WTC11 (cell line): ENCODE measurements at regions not wholly inside any gene's neighbourhood (a gene's known extent, or its start where the extent isn't known, plus 50 kb on each side); places are given as distances from the start of the nearest gene placed in this dataset.
A peak's percentile ranks its signal among the peaks of the same experiment; 100 is the strongest.
"Not testable (repeated sequence)": the region's sequence is repeated elsewhere in the genome, so short reads cannot be mapped to it uniquely, and the experiment has no call there.

Source experiments
- ATAC-seq: fragments of 200-7000 bp; cut with Tn5 transposase; 2 replicates; pipeline ENCODE4 v1.10.0; 2021; ENCODE audit warnings: mild to moderate bottlenecking, moderate library complexity
- CTCF ChIA-PET: fragments of 300-600 bp; sonication (Branson Sonifier 250); formaldehyde crosslinking; loops from one replicate; lab custom pipeline; 2021; ENCODE audit warnings: antibody characterized with exemption; lab: Charles Lee
- POLR2A ChIA-PET: fragments of 350-600 bp; sonication (Branson Sonifier 250); formaldehyde crosslinking; loops from one replicate; lab custom pipeline; 2021; ENCODE audit warnings: antibody characterized with exemption; lab: Charles Lee
- DNase-seq: peaks from one replicate; pipeline ENCODE4 v3.0.0; 2021; ENCODE audit warnings: low spot score
- H3K27ac Mint-ChIP-seq: 2 replicates; pipeline ENCODE4 v1.8.0; 2021; ENCODE audit warnings: mixed read lengths
- H3K27me3 Mint-ChIP-seq: 2 replicates; pipeline ENCODE4 v1.8.0; 2021; ENCODE audit warnings: low read depth, mild to moderate bottlenecking, moderate library complexity, mixed read lengths
- H3K36me3 Mint-ChIP-seq: 2 replicates; pipeline ENCODE4 v1.8.0; 2021; ENCODE audit warnings: mixed read lengths
- H3K4me1 Mint-ChIP-seq: 2 replicates; pipeline ENCODE4 v1.8.0; 2022; ENCODE audit warnings: mixed read lengths
- H3K4me3 Mint-ChIP-seq: 2 replicates; pipeline ENCODE4 v1.8.0; 2021; ENCODE audit warnings: mild to moderate bottlenecking, moderate library complexity, mixed read lengths
- H3K9me3 Mint-ChIP-seq: 2 replicates; pipeline ENCODE4 v1.8.0; 2021; ENCODE audit warnings: mixed read lengths
- HMGA2 ChIP-seq: fragments of 250-450 bp; sonication (Bioruptor Pico); IDR thresholded peaks from 2 replicates; pipeline ENCODE4 v1.4.0; 2021; ENCODE audit warnings: mild to moderate bottlenecking, moderate library complexity
- IRF2 ChIP-seq: sonication (generic); formaldehyde crosslinking; IDR thresholded peaks from 2 replicates; pipeline ENCODE4 v1.8.0; 2022; ENCODE audit warnings: low read depth, missing genetic modification reagents, borderline replicate concordance
- KAT7 ChIP-seq: sonication (generic); formaldehyde crosslinking; IDR thresholded peaks from 2 replicates; pipeline ENCODE4 v1.8.1; 2023; ENCODE audit warnings: missing genetic modification reagents, mild to moderate bottlenecking, borderline replicate concordance
- MAX ChIP-seq: sonication (generic); formaldehyde crosslinking; IDR thresholded peaks from 2 replicates; pipeline ENCODE4 v1.8.0; 2022; ENCODE audit warnings: mild to moderate bottlenecking, missing genetic modification reagents
- MLX ChIP-seq: sonication (generic); formaldehyde crosslinking; IDR thresholded peaks from 2 replicates; pipeline ENCODE4 v1.8.1; 2023; ENCODE audit warnings: mild to moderate bottlenecking, missing genetic modification reagents, moderate library complexity
- NFE2L1 ChIP-seq: sonication (generic); formaldehyde crosslinking; IDR thresholded peaks from 2 replicates; pipeline ENCODE4 v1.8.1; 2023; ENCODE audit warnings: missing genetic modification reagents
- NR2C2 ChIP-seq: sonication (generic); formaldehyde crosslinking; IDR thresholded peaks from 2 replicates; pipeline ENCODE4 v1.8.0; 2022; ENCODE audit warnings: mild to moderate bottlenecking, missing genetic modification reagents
- NR3C1 ChIP-seq: sonication (generic); formaldehyde crosslinking; conservative IDR thresholded peaks from 2 replicates; pipeline ENCODE4 v1.8.1; 2023; ENCODE audit warnings: low read depth, mild to moderate bottlenecking, missing genetic modification reagents
- PRRX2 ChIP-seq: fragments of 250-450 bp; sonication (Bioruptor Pico); IDR thresholded peaks from 2 replicates; pipeline ENCODE4 v1.8.0; 2021; ENCODE audit warnings: mild to moderate bottlenecking
- SMAD3 ChIP-seq: sonication (generic); formaldehyde crosslinking; IDR thresholded peaks from 2 replicates; pipeline ENCODE4 v1.8.0; 2022; ENCODE audit warnings: missing genetic modification reagents, mild to moderate bottlenecking, borderline replicate concordance
- STAT6 ChIP-seq: sonication (generic); formaldehyde crosslinking; conservative IDR thresholded peaks from 2 replicates; pipeline ENCODE4 v1.8.1; 2023; ENCODE audit warnings: mild to moderate bottlenecking, low read depth, missing genetic modification reagents, moderate library complexity
- ZNF138 ChIP-seq: sonication (generic); formaldehyde crosslinking; conservative IDR thresholded peaks from 2 replicates; pipeline ENCODE4 v1.8.1; 2022; ENCODE audit warnings: mild to moderate bottlenecking, moderate library complexity, missing genetic modification reagents
- ZNF416 ChIP-seq: fragments of 250-450 bp; sonication (Bioruptor Pico); IDR thresholded peaks from 2 replicates; pipeline ENCODE4 v1.9.0; 2021; ENCODE audit warnings: mild to moderate bottlenecking, inconsistent platforms
- ZNF423 ChIP-seq: fragments of 250-450 bp; sonication (Bioruptor Pico); IDR thresholded peaks from 2 replicates; pipeline ENCODE4 v2.1.2; 2022; ENCODE audit warnings: mild to moderate bottlenecking, moderate library complexity
- ZNF512 ChIP-seq: sonication (generic); formaldehyde crosslinking; IDR thresholded peaks from 2 replicates; pipeline ENCODE4 v1.8.1; 2022; ENCODE audit warnings: missing genetic modification reagents, borderline replicate concordance
- TF ChIP-seq, protein P1 (sequence below): sonication (generic); formaldehyde crosslinking; IDR thresholded peaks from 2 replicates; pipeline ENCODE4 v1.8.1; 2022; ENCODE audit warnings: mild to moderate bottlenecking, missing genetic modification reagents, moderate library complexity, borderline replicate concordance
- TF ChIP-seq, protein P2 (sequence below): fragments of 250-450 bp; sonication (Bioruptor Pico); IDR thresholded peaks from 2 replicates; pipeline ENCODE4 v1.9.0; 2021; ENCODE audit warnings: moderate library complexity, mild to moderate bottlenecking, inconsistent platforms, borderline replicate concordance
- TF ChIP-seq, protein P3 (sequence below): sonication (generic); formaldehyde crosslinking; IDR thresholded peaks from 2 replicates; pipeline ENCODE4 v1.8.0; 2022; ENCODE audit warnings: mild to moderate bottlenecking, missing genetic modification reagents

DNA sequence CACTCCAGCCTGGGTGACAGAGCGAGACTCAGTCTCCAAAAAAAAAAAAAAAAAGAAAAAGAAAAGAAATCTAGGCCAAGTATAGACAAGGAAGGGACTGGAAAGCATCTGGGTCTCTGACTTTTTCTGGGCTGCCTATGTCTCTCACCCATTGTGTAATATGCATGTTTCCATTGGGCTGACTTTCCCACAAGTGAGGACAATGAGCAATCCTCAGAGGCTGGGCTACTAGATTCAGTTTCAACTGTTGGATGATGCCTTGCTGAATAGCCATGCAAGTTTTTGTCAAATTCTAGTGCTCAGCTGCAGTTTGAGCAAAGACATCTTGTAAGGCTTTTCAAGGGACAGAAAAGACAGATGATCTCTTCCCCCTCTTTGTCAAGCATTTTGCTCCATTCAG is 82.1 kb downstream of the PHAX start:
- no peak for ATAC-seq
- CTCF ChIA-PET = interaction anchor here (0.6 kb wide), 1 partner anchor 565 kb away, joined by 4 read pairs; no protein-coding TSS in a partner anchor
- H3K36me3 Mint-ChIP-seq = no peaks in the 10 kb centered on the region
- TF ChIP-seq MLX (no peak), NR2C2 (CRISPR knock-in tag) (no peak), NR3C1 (no peak), IRF2 (CRISPR knock-in tag) (no peak)
- TF ChIP-seq, all 79 proteins: peak for 0
- Mint-ChIP-seq H3K4me1 (peaks cover 51% of the 10 kb centered on the region), H3K27ac (peak overlapping the region; percentile 32; the same call in 1 of the 2 replicates), H3K4me3 (no peak overlapping the region), H3K27me3 (no peaks in the 10 kb centered on the region), H3K9me3 (no peaks in the 10 kb centered on the region)
- POLR2A ChIA-PET = no interaction called here
- DNase-seq = no peak

GRCh38 chr5:126683912-126684311 is 83.2 kb downstream of the PHAX start:
- TF ChIP-seq, protein P1, sequence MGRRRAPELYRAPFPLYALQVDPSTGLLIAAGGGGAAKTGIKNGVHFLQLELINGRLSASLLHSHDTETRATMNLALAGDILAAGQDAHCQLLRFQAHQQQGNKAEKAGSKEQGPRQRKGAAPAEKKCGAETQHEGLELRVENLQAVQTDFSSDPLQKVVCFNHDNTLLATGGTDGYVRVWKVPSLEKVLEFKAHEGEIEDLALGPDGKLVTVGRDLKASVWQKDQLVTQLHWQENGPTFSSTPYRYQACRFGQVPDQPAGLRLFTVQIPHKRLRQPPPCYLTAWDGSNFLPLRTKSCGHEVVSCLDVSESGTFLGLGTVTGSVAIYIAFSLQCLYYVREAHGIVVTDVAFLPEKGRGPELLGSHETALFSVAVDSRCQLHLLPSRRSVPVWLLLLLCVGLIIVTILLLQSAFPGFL = no peak
- TF ChIP-seq MAX (CRISPR knock-in tag) (no peak), SMAD3 (no peak), PRRX2 (CRISPR knock-in tag) (no peak), STAT6 (CRISPR knock-in tag) (no peak), ZNF138 (CRISPR knock-in tag) (no peak), HMGA2 (CRISPR knock-in tag) (no peak), NFE2L1 (CRISPR knock-in tag) (no peak), ZNF416 (CRISPR knock-in tag) (no peak), KAT7 (CRISPR knock-in tag) (no peak), ZNF423 (no peak), ZNF512 (CRISPR knock-in tag) (no peak)
- TF ChIP-seq, protein P2, sequence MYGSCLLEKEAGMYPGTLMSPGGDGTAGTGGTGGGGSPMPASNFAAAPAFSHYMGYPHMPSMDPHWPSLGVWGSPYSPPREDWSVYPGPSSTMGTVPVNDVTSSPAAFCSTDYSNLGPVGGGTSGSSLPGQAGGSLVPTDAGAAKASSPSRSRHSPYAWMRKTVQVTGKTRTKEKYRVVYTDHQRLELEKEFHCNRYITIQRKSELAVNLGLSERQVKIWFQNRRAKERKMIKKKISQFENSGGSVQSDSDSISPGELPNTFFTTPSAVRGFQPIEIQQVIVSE = no peak
- TF ChIP-seq, protein P3, sequence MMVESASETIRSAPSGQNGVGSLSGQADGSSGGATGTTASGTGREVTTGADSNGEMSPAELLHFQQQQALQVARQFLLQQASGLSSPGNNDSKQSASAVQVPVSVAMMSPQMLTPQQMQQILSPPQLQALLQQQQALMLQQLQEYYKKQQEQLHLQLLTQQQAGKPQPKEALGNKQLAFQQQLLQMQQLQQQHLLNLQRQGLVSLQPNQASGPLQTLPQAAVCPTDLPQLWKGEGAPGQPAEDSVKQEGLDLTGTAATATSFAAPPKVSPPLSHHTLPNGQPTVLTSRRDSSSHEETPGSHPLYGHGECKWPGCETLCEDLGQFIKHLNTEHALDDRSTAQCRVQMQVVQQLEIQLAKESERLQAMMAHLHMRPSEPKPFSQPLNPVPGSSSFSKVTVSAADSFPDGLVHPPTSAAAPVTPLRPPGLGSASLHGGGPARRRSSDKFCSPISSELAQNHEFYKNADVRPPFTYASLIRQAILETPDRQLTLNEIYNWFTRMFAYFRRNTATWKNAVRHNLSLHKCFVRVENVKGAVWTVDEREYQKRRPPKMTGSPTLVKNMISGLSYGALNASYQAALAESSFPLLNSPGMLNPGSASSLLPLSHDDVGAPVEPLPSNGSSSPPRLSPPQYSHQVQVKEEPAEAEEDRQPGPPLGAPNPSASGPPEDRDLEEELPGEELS (CRISPR knock-in tag) = no peak
- CTCF ChIA-PET = no interaction called here
- no peaks in the 10 kb centered on the region for H3K9me3 Mint-ChIP-seq
- H3K27me3 Mint-ChIP-seq = no peaks in the 10 kb centered on the region
- H3K4me1 Mint-ChIP-seq = peaks cover 51% of the 10 kb centered on the region
- POLR2A ChIA-PET = interaction anchor here (1.0 to 1.8 kb wide), 5 partner anchors 10 to 94 kb away, joined by 3 to 12 read pairs (median 4); partner anchors contain the start of gene LMNB1
- H3K27ac Mint-ChIP-seq = no peak overlapping the region
- no peak for DNase-seq
- no peaks in the 10 kb centered on the region for H3K36me3 Mint-ChIP-seq
- H3K4me3 Mint-ChIP-seq = no peak overlapping the region
- ATAC-seq = no peak

DNA sequence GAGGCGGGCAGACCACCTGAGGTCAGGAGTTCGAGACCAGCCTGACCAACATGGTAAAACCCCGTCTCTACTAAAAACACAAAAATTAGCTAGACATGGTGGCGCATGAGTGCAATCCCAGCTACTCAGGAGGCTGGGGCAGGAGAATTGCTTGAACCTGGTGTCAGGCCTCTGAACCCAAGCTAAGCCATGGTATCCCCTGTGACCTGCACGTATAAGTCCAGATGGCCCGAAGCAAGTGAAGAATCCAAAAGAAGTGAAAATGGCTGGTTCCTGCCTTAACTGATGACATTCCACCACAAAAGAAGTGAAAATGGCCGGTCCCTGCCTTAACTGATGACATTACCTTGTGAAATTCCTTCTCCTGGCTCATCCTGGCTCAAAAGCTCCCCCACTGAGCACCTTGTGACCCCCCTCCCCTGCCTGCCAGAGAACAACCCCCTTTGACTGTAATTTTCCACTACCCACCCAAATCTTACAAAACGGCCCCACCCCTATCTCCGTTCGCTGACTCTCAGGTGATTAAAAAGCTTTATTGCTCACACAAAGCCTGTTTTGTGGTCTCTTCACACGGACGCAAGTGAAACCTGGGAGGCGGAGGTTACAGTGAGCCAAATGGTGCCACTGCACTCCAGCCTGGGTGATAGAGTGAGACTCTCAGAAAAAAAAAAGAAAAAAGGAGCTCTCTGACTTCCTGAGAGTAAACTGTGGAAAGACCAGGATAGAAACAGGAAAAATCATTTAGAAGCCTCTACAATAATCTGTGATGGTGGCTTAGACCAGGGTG is 84.1 kb downstream of the PHAX start:
- H3K27ac Mint-ChIP-seq = peak overlapping the region; percentile 75
- peaks cover 42% of the 10 kb centered on the region for H3K4me1 Mint-ChIP-seq

More for the DNA sequence above, 84.1 kb downstream of the PHAX start:
- POLR2A ChIA-PET = interaction anchor here (1.0 to 1.8 kb wide), 5 partner anchors 11 to 93 kb away, joined by 3 to 12 read pairs (median 4); partner anchors contain the start of gene LMNB1
- DNase-seq, H3K27me3 Mint-ChIP-seq, H3K9me3 Mint-ChIP-seq, H3K4me3 Mint-ChIP-seq, H3K36me3 Mint-ChIP-seq: not testable (repeated sequence)
- CTCF ChIA-PET = interaction anchor here (0.7 to 1.5 kb wide), 3 partner anchors 11 to 93 kb away, joined by 3 to 5 read pairs (median 3); no protein-coding TSS in a partner anchor
- ATAC-seq = peak; percentile 29
